DOHH2 (cell line): ENCODE measurements at regions not wholly inside any gene's neighbourhood (a gene's known extent, or its start where the extent isn't known, plus 50 kb on each side); places are given as distances from the start of the nearest gene placed in this dataset.

Source experiments
- EZH2phosphoT487 ChIP-seq: fragments of 200-600 bp; sonication (generic); IDR thresholded peaks from 2 replicates; pipeline ENCODE4 v1.6.1; 2017; ENCODE audit warnings: borderline replicate concordance, mild to moderate bottlenecking, antibody characterized with exemption, low read length, moderate library complexity, mixed read lengths
- TF ChIP-seq, protein P1 (sequence below): fragments of 200-600 bp; sonication (generic); IDR thresholded peaks from one replicate; pipeline ENCODE4 v1.5.1; 2014; ENCODE audit warnings: antibody characterized with exemption, mild to moderate bottlenecking, low read depth, low read length; ENCODE audit not compliant: poor library complexity, severe bottlenecking

GRCh38 chr1:58361134-58361533 lies 185.4 kb downstream of the OMA1 start:
- TF ChIP-seq, protein P1, sequence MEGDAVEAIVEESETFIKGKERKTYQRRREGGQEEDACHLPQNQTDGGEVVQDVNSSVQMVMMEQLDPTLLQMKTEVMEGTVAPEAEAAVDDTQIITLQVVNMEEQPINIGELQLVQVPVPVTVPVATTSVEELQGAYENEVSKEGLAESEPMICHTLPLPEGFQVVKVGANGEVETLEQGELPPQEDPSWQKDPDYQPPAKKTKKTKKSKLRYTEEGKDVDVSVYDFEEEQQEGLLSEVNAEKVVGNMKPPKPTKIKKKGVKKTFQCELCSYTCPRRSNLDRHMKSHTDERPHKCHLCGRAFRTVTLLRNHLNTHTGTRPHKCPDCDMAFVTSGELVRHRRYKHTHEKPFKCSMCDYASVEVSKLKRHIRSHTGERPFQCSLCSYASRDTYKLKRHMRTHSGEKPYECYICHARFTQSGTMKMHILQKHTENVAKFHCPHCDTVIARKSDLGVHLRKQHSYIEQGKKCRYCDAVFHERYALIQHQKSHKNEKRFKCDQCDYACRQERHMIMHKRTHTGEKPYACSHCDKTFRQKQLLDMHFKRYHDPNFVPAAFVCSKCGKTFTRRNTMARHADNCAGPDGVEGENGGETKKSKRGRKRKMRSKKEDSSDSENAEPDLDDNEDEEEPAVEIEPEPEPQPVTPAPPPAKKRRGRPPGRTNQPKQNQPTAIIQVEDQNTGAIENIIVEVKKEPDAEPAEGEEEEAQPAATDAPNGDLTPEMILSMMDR, result no peak
- no peak for TF ChIP-seq EZH2phosphoT487
